ENCODE measurements at regions not wholly inside any gene's neighbourhood (a gene's known extent, or its start where the extent isn't known, plus 50 kb on each side); places are given as distances from the start of the nearest gene placed in this dataset.

GRCh38 chr15:94840794-94841783, 609.7 kb downstream of the MCTP2 start (continued):
- no peak for TF ChIP-seq SUZ12 (IDR thresholded peaks at IDR 0.05; ENCODE audit: low read length)
- no peak for TF ChIP-seq CHD1 (IDR thresholded peaks at IDR 0.05; ENCODE audit: low read depth, low read length)
- TF ChIP-seq, protein P1, sequence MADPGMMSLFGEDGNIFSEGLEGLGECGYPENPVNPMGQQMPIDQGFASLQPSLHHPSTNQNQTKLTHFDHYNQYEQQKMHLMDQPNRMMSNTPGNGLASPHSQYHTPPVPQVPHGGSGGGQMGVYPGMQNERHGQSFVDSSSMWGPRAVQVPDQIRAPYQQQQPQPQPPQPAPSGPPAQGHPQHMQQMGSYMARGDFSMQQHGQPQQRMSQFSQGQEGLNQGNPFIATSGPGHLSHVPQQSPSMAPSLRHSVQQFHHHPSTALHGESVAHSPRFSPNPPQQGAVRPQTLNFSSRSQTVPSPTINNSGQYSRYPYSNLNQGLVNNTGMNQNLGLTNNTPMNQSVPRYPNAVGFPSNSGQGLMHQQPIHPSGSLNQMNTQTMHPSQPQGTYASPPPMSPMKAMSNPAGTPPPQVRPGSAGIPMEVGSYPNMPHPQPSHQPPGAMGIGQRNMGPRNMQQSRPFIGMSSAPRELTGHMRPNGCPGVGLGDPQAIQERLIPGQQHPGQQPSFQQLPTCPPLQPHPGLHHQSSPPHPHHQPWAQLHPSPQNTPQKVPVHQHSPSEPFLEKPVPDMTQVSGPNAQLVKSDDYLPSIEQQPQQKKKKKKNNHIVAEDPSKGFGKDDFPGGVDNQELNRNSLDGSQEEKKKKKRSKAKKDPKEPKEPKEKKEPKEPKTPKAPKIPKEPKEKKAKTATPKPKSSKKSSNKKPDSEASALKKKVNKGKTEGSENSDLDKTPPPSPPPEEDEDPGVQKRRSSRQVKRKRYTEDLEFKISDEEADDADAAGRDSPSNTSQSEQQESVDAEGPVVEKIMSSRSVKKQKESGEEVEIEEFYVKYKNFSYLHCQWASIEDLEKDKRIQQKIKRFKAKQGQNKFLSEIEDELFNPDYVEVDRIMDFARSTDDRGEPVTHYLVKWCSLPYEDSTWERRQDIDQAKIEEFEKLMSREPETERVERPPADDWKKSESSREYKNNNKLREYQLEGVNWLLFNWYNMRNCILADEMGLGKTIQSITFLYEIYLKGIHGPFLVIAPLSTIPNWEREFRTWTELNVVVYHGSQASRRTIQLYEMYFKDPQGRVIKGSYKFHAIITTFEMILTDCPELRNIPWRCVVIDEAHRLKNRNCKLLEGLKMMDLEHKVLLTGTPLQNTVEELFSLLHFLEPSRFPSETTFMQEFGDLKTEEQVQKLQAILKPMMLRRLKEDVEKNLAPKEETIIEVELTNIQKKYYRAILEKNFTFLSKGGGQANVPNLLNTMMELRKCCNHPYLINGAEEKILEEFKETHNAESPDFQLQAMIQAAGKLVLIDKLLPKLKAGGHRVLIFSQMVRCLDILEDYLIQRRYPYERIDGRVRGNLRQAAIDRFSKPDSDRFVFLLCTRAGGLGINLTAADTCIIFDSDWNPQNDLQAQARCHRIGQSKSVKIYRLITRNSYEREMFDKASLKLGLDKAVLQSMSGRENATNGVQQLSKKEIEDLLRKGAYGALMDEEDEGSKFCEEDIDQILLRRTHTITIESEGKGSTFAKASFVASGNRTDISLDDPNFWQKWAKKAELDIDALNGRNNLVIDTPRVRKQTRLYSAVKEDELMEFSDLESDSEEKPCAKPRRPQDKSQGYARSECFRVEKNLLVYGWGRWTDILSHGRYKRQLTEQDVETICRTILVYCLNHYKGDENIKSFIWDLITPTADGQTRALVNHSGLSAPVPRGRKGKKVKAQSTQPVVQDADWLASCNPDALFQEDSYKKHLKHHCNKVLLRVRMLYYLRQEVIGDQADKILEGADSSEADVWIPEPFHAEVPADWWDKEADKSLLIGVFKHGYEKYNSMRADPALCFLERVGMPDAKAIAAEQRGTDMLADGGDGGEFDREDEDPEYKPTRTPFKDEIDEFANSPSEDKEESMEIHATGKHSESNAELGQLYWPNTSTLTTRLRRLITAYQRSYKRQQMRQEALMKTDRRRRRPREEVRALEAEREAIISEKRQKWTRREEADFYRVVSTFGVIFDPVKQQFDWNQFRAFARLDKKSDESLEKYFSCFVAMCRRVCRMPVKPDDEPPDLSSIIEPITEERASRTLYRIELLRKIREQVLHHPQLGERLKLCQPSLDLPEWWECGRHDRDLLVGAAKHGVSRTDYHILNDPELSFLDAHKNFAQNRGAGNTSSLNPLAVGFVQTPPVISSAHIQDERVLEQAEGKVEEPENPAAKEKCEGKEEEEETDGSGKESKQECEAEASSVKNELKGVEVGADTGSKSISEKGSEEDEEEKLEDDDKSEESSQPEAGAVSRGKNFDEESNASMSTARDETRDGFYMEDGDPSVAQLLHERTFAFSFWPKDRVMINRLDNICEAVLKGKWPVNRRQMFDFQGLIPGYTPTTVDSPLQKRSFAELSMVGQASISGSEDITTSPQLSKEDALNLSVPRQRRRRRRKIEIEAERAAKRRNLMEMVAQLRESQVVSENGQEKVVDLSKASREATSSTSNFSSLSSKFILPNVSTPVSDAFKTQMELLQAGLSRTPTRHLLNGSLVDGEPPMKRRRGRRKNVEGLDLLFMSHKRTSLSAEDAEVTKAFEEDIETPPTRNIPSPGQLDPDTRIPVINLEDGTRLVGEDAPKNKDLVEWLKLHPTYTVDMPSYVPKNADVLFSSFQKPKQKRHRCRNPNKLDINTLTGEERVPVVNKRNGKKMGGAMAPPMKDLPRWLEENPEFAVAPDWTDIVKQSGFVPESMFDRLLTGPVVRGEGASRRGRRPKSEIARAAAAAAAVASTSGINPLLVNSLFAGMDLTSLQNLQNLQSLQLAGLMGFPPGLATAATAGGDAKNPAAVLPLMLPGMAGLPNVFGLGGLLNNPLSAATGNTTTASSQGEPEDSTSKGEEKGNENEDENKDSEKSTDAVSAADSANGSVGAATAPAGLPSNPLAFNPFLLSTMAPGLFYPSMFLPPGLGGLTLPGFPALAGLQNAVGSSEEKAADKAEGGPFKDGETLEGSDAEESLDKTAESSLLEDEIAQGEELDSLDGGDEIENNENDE (IDR thresholded peaks at IDR 0.05; ENCODE audit: insufficient replicate concordance, low read length): no peak
- no peak for TF ChIP-seq BACH1 (IDR thresholded peaks at IDR 0.05; ENCODE audit: low read length)
- no peak for TF ChIP-seq HDAC6 (IDR thresholded peaks at IDR 0.05; ENCODE audit: low read depth, low read length)
- no peak for TF ChIP-seq JUND (IDR thresholded peaks at IDR 0.05; ENCODE audit: low read length)
- TF ChIP-seq RXRA (IDR thresholded peaks at IDR 0.05; ENCODE audit: insufficient read depth, low read depth, low read length): no peak
- TF ChIP-seq RBBP5 (IDR thresholded peaks at IDR 0.05; ENCODE audit: borderline replicate concordance, low read depth, low read length): no peak
- no peak for TF ChIP-seq MAX (IDR thresholded peaks at IDR 0.05)

Measured in H1 (cell line).